ENCODE measurements at regions not wholly inside any gene's neighbourhood (a gene's known extent, or its start where the extent isn't known, plus 50 kb on each side); places are given as distances from the start of the nearest gene placed in this dataset.

GRCh38 chr4:178423366-178423765 is 981.1 kb upstream of the AGA start:
- no peak overlapping the region for H3K4me3 ChIP-seq (ENCODE audit: low read depth, low read length)
- TF ChIP-seq CTCF (IDR thresholded peaks at IDR 0.05; ENCODE audit: insufficient read depth, low read length), result no peak
- no peak for DNase-seq (ENCODE audit: low read depth)

- no peak for TF ChIP-seq CTCF (IDR thresholded peaks at IDR 0.05; ENCODE audit: insufficient read depth, low read length)
- no peak for DNase-seq (ENCODE audit: low read depth)
- H3K4me3 ChIP-seq (ENCODE audit: low read depth, low read length), result no peak overlapping the region
These were observed 984.6 kb upstream of the AGA start for GRCh38 chr4:178426871-178427270.

GRCh38 chr4:178427663-178428062 is 985.4 kb upstream of the AGA start:
- no peak for DNase-seq (ENCODE audit: low read depth)
- no peak overlapping the region for H3K4me3 ChIP-seq (ENCODE audit: low read depth, low read length)
- no peak for TF ChIP-seq CTCF (IDR thresholded peaks at IDR 0.05; ENCODE audit: insufficient read depth, low read length)

- no peak for TF ChIP-seq CTCF (IDR thresholded peaks at IDR 0.05; ENCODE audit: insufficient read depth, low read length)
- no peak for DNase-seq (ENCODE audit: low read depth)
- H3K4me3 ChIP-seq (ENCODE audit: low read depth, low read length), result no peak overlapping the region
These were observed 1006.3 kb upstream of the AGA start for GRCh38 chr4:178448372-178449035.

- H3K4me3 ChIP-seq (ENCODE audit: low read depth, low read length), result no peak overlapping the region
- no peak for DNase-seq (ENCODE audit: low read depth)
- TF ChIP-seq CTCF (IDR thresholded peaks at IDR 0.05; ENCODE audit: insufficient read depth, low read length), result no peak
These were observed 1008.4 kb upstream of the AGA start for GRCh38 chr4:178450614-178451013.

- no peak for DNase-seq (ENCODE audit: low read depth)
- H3K4me3 ChIP-seq (ENCODE audit: low read depth, low read length), result no peak overlapping the region
- TF ChIP-seq CTCF (IDR thresholded peaks at IDR 0.05; ENCODE audit: insufficient read depth, low read length), result no peak
These were observed 1010.8 kb upstream of the AGA start for GRCh38 chr4:178453057-178453456.

- no peak for DNase-seq (ENCODE audit: low read depth)
- TF ChIP-seq CTCF (IDR thresholded peaks at IDR 0.05; ENCODE audit: insufficient read depth, low read length), result no peak
These were observed 1015.0 kb upstream of the AGA start for GRCh38 chr4:178457286-178457685.

More at GRCh38 chr4:178457286-178457685, 1015.0 kb upstream of the AGA start:
- no peak overlapping the region for H3K4me3 ChIP-seq (ENCODE audit: low read depth, low read length)
